Activated CD4-positive, alpha-beta T cell treated with anti-CD3 and anti-CD28 coated beads, Interleukin-2, amount 10 ng/mL, durations not matched to agents 24 days and 14 days (primary cell): ENCODE measurements at regions not wholly inside any gene's neighbourhood (a gene's known extent, or its start where the extent isn't known, plus 50 kb on each side); places are given as distances from the start of the nearest gene placed in this dataset.
"Not testable (repeated sequence)": the region's sequence is repeated elsewhere in the genome, so short reads cannot be mapped to it uniquely, and the experiment has no call there.

Source experiments
- DNase-seq: peaks from one replicate; pipeline ENCODE4 v3.0.0; 2022
- H3K27ac Mint-ChIP-seq: one replicate; pipeline ENCODE4 v1.8.0; 2022; ENCODE audit warnings: mild to moderate bottlenecking, mixed read lengths
- H3K27me3 Mint-ChIP-seq: one replicate; pipeline ENCODE4 v1.8.0; 2022; ENCODE audit warnings: mixed read lengths
- H3K36me3 Mint-ChIP-seq: one replicate; pipeline ENCODE4 v1.8.0; 2022; ENCODE audit warnings: low read depth, mild to moderate bottlenecking, mixed read lengths
- H3K4me1 Mint-ChIP-seq: one replicate; pipeline ENCODE4 v1.8.0; 2021; ENCODE audit warnings: mixed read lengths
- H3K4me3 Mint-ChIP-seq: one replicate; pipeline ENCODE4 v1.8.0; 2022; ENCODE audit warnings: mild to moderate bottlenecking, moderate library complexity, mixed read lengths
- H3K9me3 Mint-ChIP-seq: one replicate; pipeline ENCODE4 v1.8.0; 2021; ENCODE audit warnings: mixed read lengths
- intact Hi-C: fragments of 100-400 bp; cut with micrococcal nuclease; formaldehyde crosslinking; loops from one replicate; pipeline ENCODE4 v1.15.1; 2023

DNA sequence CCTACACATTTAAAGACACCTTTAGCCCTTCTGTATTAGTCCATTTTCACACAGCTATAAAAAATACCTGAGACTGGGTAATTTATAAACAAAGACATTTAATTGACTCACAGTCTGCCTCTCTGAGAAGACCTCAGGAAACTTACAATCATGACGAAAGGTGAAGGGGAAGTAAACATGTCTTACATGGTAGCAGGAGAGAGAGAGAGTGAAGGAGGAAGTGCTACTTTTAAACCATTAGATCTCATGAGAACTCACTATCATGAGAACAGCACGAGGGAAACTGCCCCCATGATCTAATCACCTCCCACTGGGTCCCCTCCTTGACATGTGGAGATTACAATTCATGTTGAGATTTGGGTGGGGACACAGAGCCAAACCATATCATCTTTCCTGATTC lies 946.6 kb downstream of the SLC4A3 start:
- Mint-ChIP-seq H3K9me3 (no peaks in the 10 kb centered on the region), H3K27me3 (no peaks in the 10 kb centered on the region), H3K4me1 (no peaks in the 10 kb centered on the region), H3K27ac (no peak overlapping the region), H3K4me3 (no peak overlapping the region), H3K36me3 (no peaks in the 10 kb centered on the region)
- peak; percentile 16 for DNase-seq
- intact Hi-C loops: no loop called here

DNA sequence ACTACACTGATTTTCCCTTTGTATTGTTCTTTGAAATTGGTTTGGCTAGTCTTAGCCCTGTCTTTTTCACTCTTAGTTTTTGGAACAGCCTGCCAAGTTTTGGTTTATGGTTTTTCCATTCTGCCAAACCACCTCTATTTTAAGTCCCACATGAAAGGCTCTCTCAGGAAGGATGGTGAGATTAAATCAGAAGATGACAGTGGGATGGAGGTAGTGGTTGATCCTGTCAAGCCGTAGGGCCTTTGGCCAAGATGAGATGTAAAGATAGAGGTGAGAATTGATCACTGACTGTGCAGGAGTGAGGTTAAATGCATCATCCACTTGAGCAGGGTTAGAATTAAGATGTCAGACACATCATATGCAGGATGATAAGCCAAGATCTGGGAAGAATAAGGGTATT lies 948.5 kb downstream of the SLC4A3 start:
- Mint-ChIP-seq H3K4me1 (no peaks in the 10 kb centered on the region), H3K9me3 (no peaks in the 10 kb centered on the region), H3K4me3 (no peak overlapping the region), H3K27me3 (no peaks in the 10 kb centered on the region), H3K36me3 (no peaks in the 10 kb centered on the region), H3K27ac (no peak overlapping the region)
- intact Hi-C loops: no loop called here
- peak; percentile 23 for DNase-seq

DNA sequence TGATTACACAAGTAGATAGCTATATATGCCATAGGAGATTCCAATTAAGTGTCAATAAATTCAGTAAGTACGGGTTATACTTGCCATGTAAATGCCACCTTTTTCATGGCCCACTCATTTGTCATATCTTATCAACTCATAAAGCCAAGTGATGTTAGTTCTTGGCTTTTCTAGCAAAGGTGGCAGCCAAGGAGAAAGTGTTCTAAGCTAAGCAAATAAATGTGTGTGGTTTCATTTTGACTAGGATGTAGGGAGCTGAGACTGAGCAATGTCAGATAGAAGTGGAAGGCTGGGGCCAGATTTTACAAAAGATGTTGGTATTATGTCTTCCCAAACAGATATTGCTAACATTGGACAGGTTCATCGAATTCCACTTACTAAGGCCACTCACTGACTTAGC lies 952.0 kb downstream of the SLC4A3 start:
- Mint-ChIP-seq H3K36me3 (no peaks in the 10 kb centered on the region), H3K27ac (no peak overlapping the region), H3K27me3 (no peaks in the 10 kb centered on the region), H3K9me3 (no peaks in the 10 kb centered on the region), H3K4me1 (no peaks in the 10 kb centered on the region), H3K4me3 (no peak overlapping the region)
- intact Hi-C loops: no loop called here
- DNase-seq: peak; percentile 8

DNA sequence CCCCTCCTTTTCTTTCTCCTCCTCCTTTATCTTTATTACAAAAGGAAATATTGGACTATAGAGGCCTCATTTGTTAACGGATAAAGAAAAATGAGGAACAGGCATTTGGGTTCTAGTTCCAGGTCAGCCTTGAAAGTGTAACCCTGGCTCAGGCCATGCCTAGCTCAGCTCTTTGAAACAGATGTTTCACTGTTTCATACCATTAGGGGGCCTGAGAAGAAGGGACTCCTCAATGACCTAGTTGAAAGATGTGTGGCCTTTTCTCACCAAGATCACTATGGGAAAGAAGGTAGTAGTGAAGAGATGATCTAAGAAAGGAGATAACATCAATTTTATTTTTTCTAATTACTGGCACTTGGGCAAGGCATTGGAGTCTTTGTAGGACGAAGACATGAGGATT lies 952.7 kb downstream of the SLC4A3 start:
- no peaks in the 10 kb centered on the region for H3K4me1 Mint-ChIP-seq
- DNase-seq: peak; percentile 5
- H3K9me3 Mint-ChIP-seq: no peaks in the 10 kb centered on the region
- no peak overlapping the region for H3K27ac Mint-ChIP-seq
- no peaks in the 10 kb centered on the region for H3K27me3 Mint-ChIP-seq
- intact Hi-C loops: no loop called here
- H3K36me3 Mint-ChIP-seq: no peaks in the 10 kb centered on the region
- no peak overlapping the region for H3K4me3 Mint-ChIP-seq

DNA sequence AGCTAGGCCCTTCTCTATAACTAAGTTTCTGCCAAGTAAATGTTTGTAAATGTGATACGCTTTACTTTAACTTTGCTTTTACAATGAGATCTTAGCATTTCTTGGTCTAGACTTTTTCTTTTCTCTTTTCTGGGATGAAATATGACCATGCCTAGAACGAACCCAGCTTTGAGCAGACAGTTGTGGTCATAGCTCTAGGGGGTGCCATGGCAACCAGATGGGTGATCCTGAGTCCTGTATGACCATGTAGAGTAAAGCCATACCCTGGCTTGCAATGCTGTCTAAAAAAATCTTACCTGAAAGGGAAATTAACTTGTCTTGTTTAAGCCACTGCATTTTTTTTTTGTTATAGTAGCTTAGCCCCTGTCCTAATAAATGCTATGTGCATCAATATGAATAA lies 956.3 kb downstream of the SLC4A3 start:
- H3K36me3 Mint-ChIP-seq: no peaks in the 10 kb centered on the region
- no peak for DNase-seq
- intact Hi-C loops: no loop called here

DNA sequence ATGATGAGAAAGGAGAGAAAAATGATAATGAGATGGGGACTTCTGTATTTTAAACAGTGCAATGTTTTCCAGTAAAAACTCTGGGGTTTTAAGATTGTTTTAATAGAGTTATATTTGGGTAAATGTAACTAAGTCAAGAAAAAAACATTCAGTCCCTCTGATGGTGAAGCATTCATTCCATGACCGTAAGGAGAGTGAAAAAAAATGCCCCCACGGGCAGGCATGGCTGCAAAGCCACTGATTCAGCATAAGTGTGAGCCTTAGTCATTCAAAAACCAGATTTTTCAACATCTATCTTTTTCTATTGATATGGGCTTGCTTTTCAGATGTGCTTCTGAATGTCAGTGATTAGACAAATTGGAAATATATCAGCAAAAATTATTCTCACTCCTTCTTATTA lies 957.8 kb downstream of the SLC4A3 start:
- Mint-ChIP-seq H3K27me3 (no peaks in the 10 kb centered on the region), H3K9me3 (no peaks in the 10 kb centered on the region), H3K4me1 (no peaks in the 10 kb centered on the region), H3K4me3 (no peak overlapping the region), H3K36me3 (no peaks in the 10 kb centered on the region), H3K27ac (no peak overlapping the region)
- no peak for DNase-seq
- intact Hi-C loops: no loop called here

More for the DNA sequence above, 956.3 kb downstream of the SLC4A3 start:
- no peaks in the 10 kb centered on the region for H3K9me3 Mint-ChIP-seq
- H3K4me1 Mint-ChIP-seq: no peaks in the 10 kb centered on the region
- H3K27ac Mint-ChIP-seq: no peak overlapping the region
- H3K27me3 Mint-ChIP-seq: no peaks in the 10 kb centered on the region
- no peak overlapping the region for H3K4me3 Mint-ChIP-seq

DNA sequence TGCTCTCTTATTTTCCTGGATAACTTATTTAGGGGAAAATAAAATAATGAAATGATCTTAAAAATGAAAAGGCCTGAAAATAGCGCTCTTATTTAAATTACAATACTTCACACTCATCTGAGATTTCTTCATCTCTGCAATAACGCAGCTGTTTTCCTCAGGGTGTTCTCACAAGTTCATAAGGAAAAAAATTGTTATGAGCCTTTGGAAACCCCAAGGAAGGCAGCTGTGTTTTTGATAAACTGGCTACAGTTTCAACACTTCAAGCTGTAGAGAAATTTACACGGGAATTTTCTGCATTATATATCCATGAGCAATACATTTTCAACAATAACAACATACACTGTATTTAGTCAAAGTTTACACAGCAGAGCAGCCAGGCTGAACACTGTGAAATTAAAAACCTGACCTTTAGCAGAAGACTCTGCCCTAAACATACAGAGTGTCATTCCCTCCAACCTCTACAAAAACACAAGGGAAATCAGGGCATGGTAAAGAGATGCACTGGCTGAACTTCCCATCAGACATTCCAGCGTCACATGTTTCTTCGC lies 959.6 kb downstream of the SLC4A3 start:
- no peak for DNase-seq
- Mint-ChIP-seq H3K27me3 (no peaks in the 10 kb centered on the region), H3K4me3 (no peak overlapping the region), H3K4me1 (no peaks in the 10 kb centered on the region), H3K36me3 (no peaks in the 10 kb centered on the region), H3K27ac (no peak overlapping the region), H3K9me3 (no peaks in the 10 kb centered on the region)
- intact Hi-C loops: no loop called here

DNA sequence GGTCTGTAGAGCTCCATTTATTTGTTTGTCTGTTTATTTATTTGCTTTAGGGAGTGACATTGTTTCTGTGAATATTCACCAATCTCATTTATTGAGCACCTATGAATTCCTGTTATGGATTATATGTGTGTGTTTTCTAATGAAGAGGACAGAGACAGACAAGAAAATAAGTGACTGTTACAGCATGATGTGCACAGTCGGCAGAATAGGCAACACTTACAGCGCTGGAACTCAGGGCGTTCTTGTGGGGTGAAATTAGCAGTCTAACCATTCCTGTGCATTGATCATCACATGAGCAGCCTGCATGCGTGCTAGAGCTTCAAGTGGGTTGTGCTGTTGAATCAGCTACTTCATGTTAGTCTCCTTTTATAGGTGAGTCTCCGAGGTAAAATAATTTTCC lies 960.7 kb downstream of the SLC4A3 start:
- Mint-ChIP-seq H3K4me3 (no peak overlapping the region), H3K27me3 (no peaks in the 10 kb centered on the region), H3K27ac (no peak overlapping the region), H3K9me3 (no peaks in the 10 kb centered on the region), H3K4me1 (no peaks in the 10 kb centered on the region), H3K36me3 (no peaks in the 10 kb centered on the region)
- intact Hi-C loops: no loop called here
- DNase-seq: no peak

DNA sequence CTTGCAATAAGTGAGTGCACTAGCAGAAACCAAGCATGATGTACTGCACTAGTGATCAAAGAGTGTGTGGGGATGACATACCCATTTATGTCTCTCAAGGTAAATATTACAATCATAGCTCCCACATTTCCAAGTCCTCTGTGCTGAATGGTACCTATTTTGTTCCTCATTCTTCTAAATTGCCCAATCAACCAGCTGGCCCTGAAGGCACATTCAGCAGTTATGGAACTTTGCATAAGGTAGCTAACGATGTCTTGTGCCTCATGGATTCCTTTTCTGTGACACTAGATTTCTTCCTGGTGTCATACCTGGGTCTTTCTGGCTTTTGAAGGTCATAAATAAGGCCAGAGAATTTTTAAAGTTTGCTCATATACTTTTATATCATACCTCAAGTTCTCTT lies 963.0 kb downstream of the SLC4A3 start:
- no peaks in the 10 kb centered on the region for H3K27me3 Mint-ChIP-seq
- no peak overlapping the region for H3K27ac Mint-ChIP-seq
- H3K9me3 Mint-ChIP-seq: no peaks in the 10 kb centered on the region
- H3K36me3 Mint-ChIP-seq: no peaks in the 10 kb centered on the region
- DNase-seq: no peak
- no peak overlapping the region for H3K4me3 Mint-ChIP-seq
- intact Hi-C loops: no loop called here
- no peaks in the 10 kb centered on the region for H3K4me1 Mint-ChIP-seq

DNA sequence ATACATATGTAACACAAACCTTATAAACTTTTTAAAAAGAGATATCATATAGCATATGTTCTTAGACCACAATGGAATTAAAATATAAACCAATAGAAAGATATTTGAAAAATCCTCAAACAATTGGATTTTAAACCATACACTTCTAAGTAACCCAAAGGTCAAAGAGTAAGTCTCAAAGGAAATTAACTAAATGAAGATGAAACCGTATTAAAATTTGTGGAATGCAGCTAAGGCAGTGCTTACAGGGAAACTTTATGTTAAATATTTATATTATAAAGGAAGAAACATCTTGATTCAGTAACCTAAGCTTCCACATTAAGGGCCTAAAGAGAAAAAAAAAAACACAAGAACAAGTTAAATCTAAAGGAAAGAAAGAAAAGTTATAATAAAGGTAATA lies 966.1 kb downstream of the SLC4A3 start:
- intact Hi-C loops: no loop called here
- no peak for DNase-seq
- Mint-ChIP-seq H3K4me3 (no peak overlapping the region), H3K27me3 (no peaks in the 10 kb centered on the region), H3K4me1 (no peaks in the 10 kb centered on the region), H3K36me3 (no peaks in the 10 kb centered on the region), H3K9me3 (no peaks in the 10 kb centered on the region), H3K27ac (no peak overlapping the region)

DNA sequence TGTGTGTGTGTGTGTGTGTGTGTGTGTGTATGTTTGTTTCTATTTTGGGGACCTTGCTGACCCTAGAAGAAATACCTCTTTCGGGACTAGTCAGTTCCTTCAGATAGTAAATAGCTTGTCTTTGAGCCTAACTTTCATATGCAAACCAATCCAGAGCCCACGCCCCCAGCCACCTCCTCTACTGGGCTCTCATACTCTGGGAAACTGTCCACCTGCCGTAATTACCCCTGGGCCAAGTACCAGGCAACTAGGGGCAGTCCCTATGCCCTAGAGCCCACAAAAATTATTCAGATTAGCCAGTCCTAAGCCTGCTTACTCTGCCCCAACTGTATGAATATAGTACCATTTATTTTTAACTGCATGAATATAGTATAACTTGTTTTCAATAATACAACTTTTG lies 970.4 kb downstream of the EPHA4 start:
- no peak overlapping the region for H3K27ac Mint-ChIP-seq
- intact Hi-C loops: no loop called here
- H3K4me1 Mint-ChIP-seq: no peaks in the 10 kb centered on the region
- no peaks in the 10 kb centered on the region for H3K27me3 Mint-ChIP-seq
- H3K4me3 Mint-ChIP-seq: no peak overlapping the region
- H3K9me3 Mint-ChIP-seq: no peaks in the 10 kb centered on the region
- DNase-seq: no peak
- H3K36me3 Mint-ChIP-seq: no peaks in the 10 kb centered on the region

DNA sequence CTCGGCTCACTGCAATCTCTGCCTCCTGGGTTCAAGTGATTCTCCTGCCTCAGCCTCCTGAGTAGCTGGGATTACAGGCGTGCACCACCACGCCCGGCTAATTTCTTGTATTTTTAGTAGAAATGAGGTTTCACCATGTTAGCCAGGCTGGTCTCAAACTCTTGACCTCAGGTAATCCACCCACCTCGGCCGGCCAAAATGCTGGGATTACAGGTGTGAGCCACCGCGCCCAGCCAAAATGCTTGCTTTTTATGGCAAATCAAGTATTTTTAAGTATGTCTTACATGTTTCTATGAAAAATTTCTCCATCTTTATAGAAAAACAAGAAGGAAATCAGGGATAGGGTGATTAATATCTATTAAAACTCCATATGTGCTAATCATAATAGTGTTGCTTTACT lies 959.1 kb downstream of the EPHA4 start:
- H3K27me3 Mint-ChIP-seq, H3K36me3 Mint-ChIP-seq, DNase-seq, H3K4me1 Mint-ChIP-seq, H3K27ac Mint-ChIP-seq, H3K4me3 Mint-ChIP-seq, H3K9me3 Mint-ChIP-seq, intact Hi-C loops: not testable (repeated sequence)

DNA sequence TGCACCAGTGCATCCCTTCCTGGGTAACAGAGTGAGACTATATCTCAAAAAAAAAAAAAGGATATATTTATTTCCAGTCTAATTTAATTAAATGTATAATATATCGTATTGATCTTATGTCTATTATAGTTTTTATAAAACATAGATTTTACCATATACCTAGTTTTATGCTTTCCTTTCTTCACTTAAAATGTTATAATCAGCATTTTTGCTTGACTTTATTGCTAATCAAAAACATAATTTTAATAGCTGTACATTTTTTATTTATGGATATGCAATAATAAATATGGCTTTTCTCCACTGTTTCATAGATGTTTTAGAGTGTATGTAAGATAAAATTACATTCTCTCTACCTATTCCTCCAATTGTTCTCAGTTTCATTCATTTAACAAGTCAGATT lies 958.0 kb downstream of the EPHA4 start:
- no peaks in the 10 kb centered on the region for H3K9me3 Mint-ChIP-seq
- no peaks in the 10 kb centered on the region for H3K27me3 Mint-ChIP-seq
- H3K36me3 Mint-ChIP-seq: no peaks in the 10 kb centered on the region
- intact Hi-C loops: no loop called here
- H3K4me1 Mint-ChIP-seq: no peaks in the 10 kb centered on the region
- H3K27ac Mint-ChIP-seq: no peak overlapping the region
- H3K4me3 Mint-ChIP-seq: no peak overlapping the region
- no peak for DNase-seq

DNA sequence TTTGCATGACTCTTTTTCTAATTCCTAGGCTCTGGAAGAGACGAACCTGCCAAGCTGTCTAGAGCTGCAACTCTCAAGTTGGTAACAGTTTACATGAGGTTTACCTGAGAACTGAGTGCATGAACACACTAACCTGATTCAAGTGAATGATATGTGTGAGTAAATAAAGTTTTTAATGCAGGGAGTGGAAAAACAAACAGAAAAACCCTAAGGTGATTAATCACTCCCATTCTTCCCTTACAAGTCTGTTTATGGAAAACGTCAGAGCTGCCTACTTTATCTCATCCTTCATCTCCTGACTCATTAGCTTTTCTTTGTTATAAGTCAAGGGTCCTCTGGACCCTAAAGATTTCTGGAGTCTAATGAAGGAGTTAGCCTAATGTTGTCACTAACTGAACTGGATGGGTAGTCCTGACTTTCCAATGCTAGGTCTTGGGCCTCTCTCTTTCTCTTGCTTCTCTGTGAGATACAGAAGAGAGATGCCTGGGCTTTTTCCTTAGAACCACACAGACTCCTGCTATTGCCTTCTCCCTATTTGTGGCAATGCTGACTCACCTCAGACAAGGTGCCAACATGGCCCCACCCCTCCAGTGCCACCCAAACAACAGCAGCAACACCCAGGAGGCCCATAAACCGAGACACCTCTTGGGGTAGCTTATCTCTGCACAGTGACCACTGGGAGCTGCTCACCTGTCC lies 952.4 kb downstream of the EPHA4 start:
- H3K4me1 Mint-ChIP-seq: no peaks in the 10 kb centered on the region
- no peaks in the 10 kb centered on the region for H3K9me3 Mint-ChIP-seq
- no peaks in the 10 kb centered on the region for H3K36me3 Mint-ChIP-seq
- no peak overlapping the region for H3K27ac Mint-ChIP-seq
- no peak overlapping the region for H3K4me3 Mint-ChIP-seq
- DNase-seq: no peak
- no peaks in the 10 kb centered on the region for H3K27me3 Mint-ChIP-seq
- intact Hi-C loops: no loop called here

DNA sequence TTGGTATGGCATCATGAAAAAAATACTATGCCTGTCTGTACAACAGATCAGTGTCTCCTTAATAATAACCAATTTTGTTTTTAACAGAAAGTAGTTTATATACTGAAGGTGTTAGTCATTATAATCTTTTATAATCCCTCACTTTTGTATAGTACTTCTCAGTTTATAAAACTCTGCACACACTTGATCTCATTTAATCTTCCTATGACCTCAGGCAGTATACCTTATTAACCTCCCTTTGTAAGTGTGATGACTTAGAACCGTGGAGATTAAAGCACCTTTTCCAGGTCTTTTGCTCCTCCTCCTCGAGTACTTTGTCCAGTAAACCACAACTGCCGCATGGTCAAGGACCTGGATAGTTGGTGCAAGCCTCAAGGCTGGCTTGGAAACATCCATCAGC lies 945.5 kb downstream of the EPHA4 start:
- intact Hi-C loops: no loop called here
- Mint-ChIP-seq H3K4me3 (no peak overlapping the region), H3K4me1 (no peaks in the 10 kb centered on the region), H3K9me3 (no peaks in the 10 kb centered on the region), H3K27ac (no peak overlapping the region), H3K36me3 (no peaks in the 10 kb centered on the region), H3K27me3 (no peaks in the 10 kb centered on the region)
- DNase-seq: no peak
